Sigmoid colon (tissue), 6 donors: ENCODE measurements at regions not wholly inside any gene's neighbourhood (a gene's known extent, or its start where the extent isn't known, plus 50 kb on each side); places are given as distances from the start of the nearest gene placed in this dataset.

ENCODE experiments used
- DNase-seq: peaks from one replicate; pipeline ENCODE4 v3.0.0-alpha.2; 2019
- H3K27ac ChIP-seq, 4 donors: fragments of 200-600 bp; sonication (generic); one replicate each; pipeline ENCODE4 v1.5.1; 2016 to 2019; ENCODE audit warnings: mild to moderate bottlenecking in 1 of 4
- H3K27me3 ChIP-seq, 3 donors: fragments of 200-600 bp; sonication (generic); one replicate each; pipeline ENCODE4 v1.5.1; 2019; ENCODE audit warnings: mild to moderate bottlenecking in 1 of 3
- H3K36me3 ChIP-seq, 4 donors: fragments of 200-600 bp; sonication (generic); one replicate each; pipeline ENCODE4 v1.5.1; 2016 to 2019
- H3K4me1 ChIP-seq, 4 donors: fragments of 200-600 bp; sonication (generic); one replicate each; pipeline ENCODE4 v1.5.1; 2017 to 2019
- H3K4me3 ChIP-seq, 4 donors: fragments of 200-600 bp; sonication (generic); one replicate each; pipeline ENCODE4 v1.5.1; 2017 to 2019; ENCODE audit warnings: mild to moderate bottlenecking in 2 of 4, moderate library complexity in 1 of 4
- H3K9me3 ChIP-seq, 4 donors: fragments of 200-600 bp in 3 of 4; sonication (generic) in 3 of 4; one replicate each; pipeline versions ENCODE4 v1.5.1 to v1.6.1; 2013 to 2019
- EP300 ChIP-seq, 4 donors: sonication (generic); formaldehyde crosslinking; IDR thresholded peaks; one replicate each; pipeline ENCODE4 v1.6.1; 2017; ENCODE audit warnings: antibody characterized with exemption in 4 of 4
- POLR2A ChIP-seq, 2 donors: fragments of 450-650 bp; IDR thresholded peaks; one replicate each; pipeline ENCODE4 v1.6.1; 2016; ENCODE audit warnings: antibody characterized with exemption in 2 of 2, mild to moderate bottlenecking in 2 of 2, moderate library complexity in 2 of 2
- POLR2AphosphoS5 ChIP-seq, 4 donors: sonication (generic); formaldehyde crosslinking; IDR thresholded peaks; one replicate each; pipeline ENCODE4 v1.6.1; 2017; ENCODE audit warnings: antibody characterized with exemption in 4 of 4
- WGBS, 2 donors: extraction: QIAGEN DNeasy Blood & Tissue Kit; methylation state at CpG; one replicate each; pipeline ENCODE4 v1.1.7; 2013; 5-methylcytosine and 5-hydroxymethylcytosine counted together
- intact Hi-C: fragments of 100-400 bp; cut with DNase I; formaldehyde crosslinking; loops from one replicate; pipeline ENCODE4 v1.15.1; 2023
- TF ChIP-seq, protein P1 (sequence below), 4 experiments: fragments of 450-650 bp in 3 of 4; fragments of 200-600 bp in 1 of 4; IDR thresholded peaks; one replicate each; pipeline ENCODE4 v1.5.1; 2016 to 2019; ENCODE audit warnings: antibody characterized with exemption in 4 of 4, mild to moderate bottlenecking in 3 of 4, moderate library complexity in 2 of 4
- donor health status: healthy with polysubstance abuse.
- donor health status: healthy.

DNA sequence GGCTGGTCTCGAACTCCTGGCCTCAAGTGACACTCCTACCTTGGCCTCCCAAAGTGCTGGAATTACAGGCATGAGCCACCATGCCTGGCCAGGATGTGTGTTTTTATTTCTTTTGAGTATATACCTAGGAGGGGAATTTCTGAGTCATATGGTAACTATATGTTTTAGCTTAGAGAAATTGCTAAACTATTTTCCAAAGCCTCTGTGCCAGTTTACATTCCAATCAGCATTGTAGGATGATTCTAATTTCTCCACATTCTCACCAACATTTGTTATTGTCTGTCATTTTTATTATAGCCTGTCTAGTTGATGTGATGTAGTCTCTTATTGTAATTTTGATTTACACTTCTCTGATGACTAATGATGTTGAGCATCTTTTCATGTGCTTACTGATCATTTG, 1576.0 kb downstream of the RPA4 start:
- DNase-seq, result no peak
- Histone ChIP-seq H3K27ac (no peak overlapping the region), H3K27me3 (no peaks in the 10 kb centered on the region), H3K4me3 (no peak overlapping the region), H3K36me3 (no peaks in the 10 kb centered on the region), H3K4me1 (no peaks in the 10 kb centered on the region), H3K9me3 (no peaks in the 10 kb centered on the region)
- 30 to 87% methylated on average over 1 of the region's 1 CpG for WGBS, 2 donors
- TF ChIP-seq, protein P1, sequence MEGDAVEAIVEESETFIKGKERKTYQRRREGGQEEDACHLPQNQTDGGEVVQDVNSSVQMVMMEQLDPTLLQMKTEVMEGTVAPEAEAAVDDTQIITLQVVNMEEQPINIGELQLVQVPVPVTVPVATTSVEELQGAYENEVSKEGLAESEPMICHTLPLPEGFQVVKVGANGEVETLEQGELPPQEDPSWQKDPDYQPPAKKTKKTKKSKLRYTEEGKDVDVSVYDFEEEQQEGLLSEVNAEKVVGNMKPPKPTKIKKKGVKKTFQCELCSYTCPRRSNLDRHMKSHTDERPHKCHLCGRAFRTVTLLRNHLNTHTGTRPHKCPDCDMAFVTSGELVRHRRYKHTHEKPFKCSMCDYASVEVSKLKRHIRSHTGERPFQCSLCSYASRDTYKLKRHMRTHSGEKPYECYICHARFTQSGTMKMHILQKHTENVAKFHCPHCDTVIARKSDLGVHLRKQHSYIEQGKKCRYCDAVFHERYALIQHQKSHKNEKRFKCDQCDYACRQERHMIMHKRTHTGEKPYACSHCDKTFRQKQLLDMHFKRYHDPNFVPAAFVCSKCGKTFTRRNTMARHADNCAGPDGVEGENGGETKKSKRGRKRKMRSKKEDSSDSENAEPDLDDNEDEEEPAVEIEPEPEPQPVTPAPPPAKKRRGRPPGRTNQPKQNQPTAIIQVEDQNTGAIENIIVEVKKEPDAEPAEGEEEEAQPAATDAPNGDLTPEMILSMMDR (IDR thresholded peaks at IDR 0.05), result no peak
- TF ChIP-seq POLR2AphosphoS5 (IDR thresholded peaks at IDR 0.05) (no peak), POLR2A (IDR thresholded peaks at IDR 0.05) (no peak), EP300 (IDR thresholded peaks at IDR 0.05) (no peak)
- intact Hi-C loops, result no loop called here

DNA sequence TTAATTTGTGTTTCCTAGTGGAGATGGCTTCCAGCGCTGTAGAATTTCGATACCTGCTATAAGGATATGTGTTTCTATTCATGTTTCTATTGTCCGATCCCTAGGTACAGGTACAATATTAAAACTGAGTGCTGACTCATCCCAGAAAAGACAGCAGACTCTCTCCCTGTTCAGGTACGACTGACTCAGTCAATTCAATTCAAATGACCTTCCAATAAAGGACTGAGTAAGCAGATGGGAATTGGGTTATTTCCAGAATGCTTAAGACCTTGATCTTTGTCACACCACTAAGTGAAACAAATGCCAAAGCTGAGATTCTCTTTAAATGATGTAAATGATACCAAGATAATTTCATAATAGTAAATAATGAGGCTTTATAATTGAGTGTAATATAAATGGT, 1596.9 kb downstream of the RPA4 start:
- no peaks in the 10 kb centered on the region for H3K4me1 ChIP-seq
- H3K9me3 ChIP-seq, result no peaks in the 10 kb centered on the region
- DNase-seq, result no peak
- WGBS, 2 donors, result 82% methylated on average over 4 of the region's 4 CpGs
- no peaks in the 10 kb centered on the region for H3K36me3 ChIP-seq
- no peaks in the 10 kb centered on the region for H3K27me3 ChIP-seq
- TF ChIP-seq POLR2AphosphoS5 (IDR thresholded peaks at IDR 0.05) (no peak), POLR2A (IDR thresholded peaks at IDR 0.05) (no peak), EP300 (IDR thresholded peaks at IDR 0.05) (no peak)
- TF ChIP-seq, protein P1 (IDR thresholded peaks at IDR 0.05), result no peak
- intact Hi-C loops, result no loop called here
- H3K27ac ChIP-seq, result no peak overlapping the region
- no peak overlapping the region for H3K4me3 ChIP-seq

DNA sequence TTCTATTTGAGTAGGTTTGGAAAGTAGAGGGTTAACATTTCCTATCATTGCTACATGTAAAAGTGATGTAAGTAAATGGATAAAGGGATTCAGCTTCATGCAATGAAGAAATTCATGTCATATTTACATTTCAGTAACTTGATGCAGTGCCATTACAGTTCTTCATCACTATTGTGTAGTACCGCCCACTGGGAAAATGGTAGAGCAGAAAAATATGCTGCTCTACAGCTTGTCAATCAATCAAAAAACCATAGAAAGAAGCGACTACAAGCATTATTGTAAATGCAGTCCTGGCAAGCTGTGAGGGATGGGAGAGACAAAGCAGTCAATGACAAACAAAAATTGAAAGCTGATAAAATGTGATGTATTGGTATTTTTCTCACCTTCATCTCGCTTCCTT, 1597.9 kb downstream of the RPA4 start:
- H3K36me3 ChIP-seq, result no peaks in the 10 kb centered on the region
- no peaks in the 10 kb centered on the region for H3K4me1 ChIP-seq
- no peak for DNase-seq
- no peaks in the 10 kb centered on the region for H3K27me3 ChIP-seq
- intact Hi-C loops, result no loop called here
- H3K27ac ChIP-seq, result no peak overlapping the region
- 76 to 91% methylated on average over 3 of the region's 3 CpGs for WGBS, 2 donors
- no peaks in the 10 kb centered on the region for H3K9me3 ChIP-seq
- H3K4me3 ChIP-seq, result no peak overlapping the region
- TF ChIP-seq POLR2A (IDR thresholded peaks at IDR 0.05) (no peak), POLR2AphosphoS5 (IDR thresholded peaks at IDR 0.05) (no peak)

DNA sequence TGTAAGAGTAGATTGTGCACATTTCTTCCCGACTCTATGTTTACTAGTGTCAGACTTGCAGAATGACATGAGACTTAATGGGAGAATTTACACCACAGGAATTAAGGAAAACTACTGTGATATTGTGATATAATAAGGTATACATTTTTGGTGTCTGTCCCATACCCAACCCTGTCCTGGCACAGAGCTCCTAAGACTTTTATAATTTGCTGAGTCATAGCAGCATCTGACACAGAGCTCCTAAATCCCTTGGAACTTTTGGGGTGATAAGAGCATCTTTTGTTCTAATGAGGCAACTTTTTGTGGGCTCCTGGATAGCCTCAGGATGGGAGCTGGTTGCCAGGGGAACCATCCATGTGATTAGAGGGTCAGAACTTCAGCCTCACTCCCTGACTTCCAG, 1607.0 kb downstream of the RPA4 start:
- H3K4me1 ChIP-seq, result no peaks in the 10 kb centered on the region
- no peaks in the 10 kb centered on the region for H3K36me3 ChIP-seq
- no peak overlapping the region for H3K4me3 ChIP-seq
- H3K27me3 ChIP-seq, result no peaks in the 10 kb centered on the region
- intact Hi-C loops, result no loop called here
- H3K27ac ChIP-seq, result no peak overlapping the region
- 82 to 97% methylated on average over 1 of the region's 1 CpG for WGBS, 2 donors
- DNase-seq, result no peak
- TF ChIP-seq POLR2A (IDR thresholded peaks at IDR 0.05), result no peak
- TF ChIP-seq, protein P1 (IDR thresholded peaks at IDR 0.05), result no peak
- no peak for TF ChIP-seq EP300 (IDR thresholded peaks at IDR 0.05)
- TF ChIP-seq POLR2AphosphoS5 (IDR thresholded peaks at IDR 0.05), result no peak
- H3K9me3 ChIP-seq, result no peaks in the 10 kb centered on the region

DNA sequence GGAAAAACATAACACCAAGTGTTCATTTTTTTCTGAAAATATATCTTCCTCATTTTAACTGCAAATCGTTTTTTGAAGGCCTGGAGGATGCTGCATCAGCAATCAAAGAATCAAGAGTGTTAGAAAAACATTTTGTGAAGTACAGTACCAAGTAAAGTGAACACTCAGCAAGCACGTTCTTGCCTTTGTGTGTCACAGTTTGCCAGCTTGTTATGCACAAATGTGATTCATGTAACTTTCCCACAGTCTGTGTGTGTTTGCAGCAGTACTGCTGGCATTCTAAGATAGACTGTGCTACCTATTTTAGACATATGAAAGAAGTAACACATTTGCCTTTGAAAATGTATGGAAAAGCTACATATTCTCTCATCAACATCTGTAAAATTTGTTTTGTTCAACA, 1617.7 kb downstream of the RPA4 start:
- Histone ChIP-seq H3K36me3 (no peaks in the 10 kb centered on the region), H3K9me3 (no peaks in the 10 kb centered on the region), H3K27ac (no peak overlapping the region), H3K4me3 (no peak overlapping the region), H3K4me1 (no peaks in the 10 kb centered on the region), H3K27me3 (no peaks in the 10 kb centered on the region)
- WGBS, 2 donors, result 36 to 47% methylated on average over 2 of the region's 2 CpGs
- no peak for DNase-seq
- TF ChIP-seq POLR2A (IDR thresholded peaks at IDR 0.05) (no peak), EP300 (IDR thresholded peaks at IDR 0.05) (no peak)
- TF ChIP-seq, protein P1 (IDR thresholded peaks at IDR 0.05), result no peak
- intact Hi-C loops, result no loop called here
